ENCODE measurements at regions not wholly inside any gene's neighbourhood (a gene's known extent, or its start where the extent isn't known, plus 50 kb on each side); places are given as distances from the start of the nearest gene placed in this dataset.
"Not testable (repeated sequence)": the region's sequence is repeated elsewhere in the genome, so short reads cannot be mapped to it uniquely, and the experiment has no call there.

DNA sequence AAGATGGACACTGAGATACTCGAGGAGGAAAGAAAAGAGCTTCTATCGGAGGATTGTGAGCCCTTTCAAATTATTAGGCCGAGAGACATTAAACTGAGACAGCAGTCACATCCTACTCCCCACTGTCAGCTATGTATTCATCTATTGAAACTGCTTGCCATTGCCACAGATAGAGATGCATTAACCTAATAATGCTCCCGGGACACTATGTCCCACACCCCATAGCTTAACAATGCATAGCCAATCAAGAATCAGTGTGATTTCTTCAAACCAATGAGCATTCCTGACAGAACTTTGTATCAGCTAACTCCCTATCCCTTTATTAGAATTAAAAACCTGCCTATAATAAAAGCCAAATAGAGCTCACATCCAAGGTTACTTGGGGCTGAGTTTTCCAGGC, 118.1 kb upstream of the NEIL3 start:
- DNase-seq = no peak

- no peak for DNase-seq
Measured at GRCh38 chr4:177191991-177192390, 117.7 kb upstream of the NEIL3 start.

DNA sequence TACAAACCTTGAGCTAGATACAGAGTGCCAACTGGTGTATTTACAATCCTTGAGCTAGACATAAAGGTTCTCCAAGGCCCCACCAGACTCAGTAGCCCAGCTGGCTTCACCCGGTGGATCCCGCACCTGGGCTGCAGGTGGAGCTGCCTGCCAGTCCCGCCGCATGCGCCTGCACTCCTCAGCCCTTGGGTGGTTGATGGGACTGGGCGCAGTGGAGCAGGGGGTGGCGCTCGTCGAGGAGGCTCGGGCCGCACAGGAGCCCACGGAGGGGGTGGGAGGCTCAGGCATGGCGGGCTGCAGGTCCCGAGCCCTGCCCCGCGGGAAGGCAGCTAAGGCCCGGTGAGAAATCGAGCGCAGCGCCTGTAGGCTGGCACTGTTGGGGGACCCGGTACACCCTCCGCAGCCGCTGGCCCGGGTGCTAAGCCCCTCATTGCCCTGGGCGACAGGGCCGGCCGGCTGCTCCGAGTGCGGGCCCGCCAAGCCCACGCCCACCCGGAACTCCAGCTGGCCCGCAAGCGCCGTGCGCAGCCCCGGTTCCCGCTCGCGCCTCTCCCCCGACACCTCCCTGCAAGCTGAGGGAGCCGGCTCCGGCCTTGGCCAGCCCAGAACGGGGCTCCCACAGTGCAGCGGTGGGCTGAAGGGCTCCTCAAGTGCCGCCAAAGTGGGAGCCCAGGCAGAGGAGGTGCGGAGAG, 116.5 kb upstream of the NEIL3 start:
- not testable (repeated sequence) for DNase-seq

DNA sequence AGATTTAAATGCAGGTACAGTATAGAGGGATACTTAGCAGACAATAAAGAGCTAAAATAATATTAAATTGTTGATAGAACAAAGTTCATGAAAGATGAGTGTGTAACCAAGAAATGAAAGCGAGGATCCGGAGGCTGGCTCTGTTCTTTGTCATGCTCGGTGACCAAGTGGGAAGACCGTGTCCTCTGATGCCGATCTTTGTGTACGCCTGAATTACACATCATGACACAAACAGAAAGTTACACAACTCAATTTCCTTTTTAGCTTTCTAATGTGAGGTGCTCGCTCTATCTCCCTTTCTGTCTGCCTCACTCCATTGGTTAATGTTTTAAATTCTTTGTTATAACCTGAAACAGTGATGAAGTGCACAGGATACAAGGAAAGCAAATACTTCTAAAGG, 114.8 kb upstream of the NEIL3 start:
- no peak for DNase-seq

DNA sequence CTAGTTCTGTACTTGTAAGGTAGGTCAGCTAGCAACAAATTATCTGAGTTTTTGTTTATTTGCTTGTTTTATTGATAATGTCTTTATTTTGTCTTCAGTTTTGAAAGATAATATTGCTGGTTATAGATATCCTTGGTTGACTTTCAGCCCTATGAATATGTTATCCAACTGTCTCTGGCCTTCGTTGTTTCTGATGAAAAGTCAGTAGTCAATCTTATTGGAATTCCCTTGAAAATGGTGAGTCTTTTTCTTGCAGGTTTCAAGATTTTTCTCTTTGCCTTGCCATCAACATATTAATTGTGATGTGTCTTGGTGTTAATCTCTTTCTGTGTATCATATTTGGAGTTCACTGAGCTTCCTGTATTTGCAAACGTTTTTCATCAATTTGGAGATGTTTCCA, 113.1 kb upstream of the NEIL3 start:
- DNase-seq = no peak

DNA sequence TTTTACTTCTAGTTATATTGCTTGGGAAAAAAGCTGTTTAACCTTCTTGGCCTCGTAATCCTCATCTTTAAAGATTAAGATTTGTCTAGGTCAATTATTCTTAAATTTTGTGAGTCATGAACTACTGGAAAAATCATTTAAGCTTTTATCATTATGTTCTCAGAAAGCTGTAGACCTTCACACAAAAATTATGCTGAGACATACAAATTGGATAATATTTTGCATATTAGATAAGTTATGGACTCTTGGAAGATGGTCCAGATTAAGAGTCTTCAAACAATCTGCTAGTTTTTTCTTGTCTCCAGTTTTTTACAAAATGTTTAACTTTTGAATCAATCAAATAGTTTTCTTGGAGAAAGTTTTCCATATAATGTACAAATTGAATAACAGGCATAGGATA, 108.1 kb upstream of the NEIL3 start:
- no peak for DNase-seq

- DNase-seq = no peak
Measured at GRCh38 chr4:177204126-177204525, 105.5 kb upstream of the NEIL3 start.

- DNase-seq = no peak
Measured at GRCh38 chr4:177214935-177215334, 94.7 kb upstream of the NEIL3 start.

DNA sequence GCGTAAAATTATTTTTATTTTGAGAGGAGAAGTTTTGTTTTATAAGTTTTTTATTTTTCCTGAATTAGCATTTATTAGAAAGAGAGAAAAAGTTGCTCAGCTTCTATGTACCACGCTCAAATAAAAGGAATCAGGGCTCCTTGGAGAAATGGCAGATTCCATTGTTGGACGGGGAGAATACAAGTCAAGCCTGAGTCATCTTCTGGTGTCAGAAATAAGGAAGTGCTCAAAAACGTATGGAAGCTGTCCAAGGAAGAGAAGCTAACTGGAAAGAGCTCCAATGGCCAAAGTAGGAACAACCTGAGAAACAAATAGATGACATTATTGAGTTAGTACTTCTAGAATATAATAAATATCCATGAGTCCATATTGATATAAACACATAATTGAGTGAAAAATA, 89.3 kb upstream of the NEIL3 start:
- no peak for DNase-seq

DNA sequence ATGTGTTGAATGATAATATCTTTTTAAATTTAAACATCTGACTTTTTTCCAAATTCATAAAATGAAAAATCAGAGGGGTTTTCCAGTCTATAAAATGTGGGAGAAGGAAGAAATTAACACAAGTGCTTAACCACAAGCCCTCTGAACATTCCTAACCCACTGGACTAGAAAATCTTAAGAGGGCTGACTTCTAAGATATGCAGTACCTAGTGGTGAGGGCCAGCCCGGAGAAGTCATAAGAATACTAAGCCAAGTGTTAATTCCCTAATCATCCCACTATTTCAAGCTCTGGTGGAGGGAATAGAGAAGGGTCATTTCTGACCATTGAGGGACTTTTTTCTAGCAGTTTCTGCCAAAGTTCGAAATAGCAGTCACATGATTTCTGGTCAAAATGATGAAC, 86.9 kb upstream of the NEIL3 start:
- DNase-seq = no peak

DNA sequence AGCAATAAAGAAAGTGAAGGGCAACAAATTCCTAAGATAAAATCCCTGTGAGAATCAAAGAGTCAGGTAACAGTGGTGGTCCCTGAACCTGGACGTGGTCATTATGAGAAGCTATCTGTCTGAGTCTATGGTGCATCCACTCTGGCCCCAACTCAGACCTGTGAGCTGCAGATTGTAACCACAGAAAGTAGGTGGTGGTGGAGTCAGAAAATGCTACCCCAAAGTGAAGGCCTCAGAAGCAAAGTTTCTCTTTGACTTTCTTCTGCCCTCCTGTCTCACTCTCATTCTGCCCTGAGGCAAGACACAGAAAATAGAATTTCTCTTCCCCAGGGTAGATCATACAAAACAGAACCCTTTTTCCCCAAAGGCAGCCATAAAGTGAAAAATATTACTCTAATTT, 84.1 kb upstream of the NEIL3 start:
- no peak for DNase-seq

DNA sequence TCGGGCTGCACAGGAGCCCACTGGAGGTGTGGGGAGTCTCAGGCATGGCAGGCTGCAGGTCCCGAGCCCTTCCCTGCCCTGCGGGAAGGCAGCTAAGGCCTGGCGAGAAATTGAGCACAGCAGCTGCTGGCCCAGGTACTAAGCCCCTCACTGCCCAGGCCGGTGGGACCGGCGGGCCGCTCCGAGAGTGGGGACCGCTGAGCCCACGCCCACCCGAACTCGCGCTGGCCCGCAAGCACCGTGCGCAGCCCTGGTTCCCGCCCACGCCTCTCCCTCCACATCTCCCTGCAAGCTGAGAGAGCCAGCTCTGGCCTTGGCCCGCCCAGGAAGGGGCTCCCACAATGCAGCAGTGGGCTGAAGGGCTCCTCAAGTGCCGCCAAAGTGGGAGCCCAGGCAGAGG, 82.0 kb upstream of the NEIL3 start:
- DNase-seq = no peak

DNA sequence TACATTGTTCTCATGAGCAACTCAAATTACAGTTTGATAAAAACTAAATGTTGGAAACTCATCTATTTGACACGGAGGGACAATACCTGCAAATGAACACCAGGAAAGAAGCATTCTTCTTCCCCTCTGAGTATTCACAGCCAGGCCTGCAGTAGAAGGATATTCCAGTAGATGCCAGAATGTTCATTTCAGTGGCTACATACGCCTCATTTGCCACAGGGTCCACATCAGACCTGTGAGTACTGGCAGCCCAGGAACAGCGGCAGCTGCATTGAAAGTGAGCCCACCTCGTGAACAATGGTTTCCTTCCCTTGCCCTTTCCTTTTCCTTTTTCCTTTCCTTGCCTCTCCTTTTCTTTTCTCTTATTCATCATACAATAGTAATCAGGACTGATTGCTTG, 81.1 kb upstream of the NEIL3 start:
- DNase-seq = no peak

- DNase-seq = no peak
Measured at GRCh38 chr4:177229331-177229730, 80.3 kb upstream of the NEIL3 start.

GRCh38 chr4:177232473-177232872, 77.2 kb upstream of the NEIL3 start:
- no peak for DNase-seq

GRCh38 chr4:177235026-177235425, 74.6 kb upstream of the NEIL3 start:
- no peak for DNase-seq

DNA sequence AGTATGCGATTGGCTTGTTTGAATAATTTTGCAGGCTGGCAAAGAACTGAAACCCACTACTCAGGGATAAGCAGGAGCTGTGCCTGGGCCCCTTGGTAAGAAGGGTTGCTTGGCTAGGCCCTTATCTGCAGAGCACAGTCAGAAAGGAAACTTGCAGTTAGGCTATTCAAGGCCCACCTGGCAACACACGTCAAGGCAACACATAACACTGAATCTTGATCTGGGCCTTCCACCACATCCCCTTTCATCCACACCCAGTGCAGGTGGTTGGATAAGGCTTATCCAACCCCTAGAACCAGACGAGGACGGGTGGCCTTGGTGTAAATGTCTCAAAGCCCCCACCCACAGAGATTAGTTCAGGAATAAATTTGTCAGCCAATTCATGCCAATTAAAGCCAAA, 72.8 kb upstream of the NEIL3 start:
- no peak for DNase-seq

DNA sequence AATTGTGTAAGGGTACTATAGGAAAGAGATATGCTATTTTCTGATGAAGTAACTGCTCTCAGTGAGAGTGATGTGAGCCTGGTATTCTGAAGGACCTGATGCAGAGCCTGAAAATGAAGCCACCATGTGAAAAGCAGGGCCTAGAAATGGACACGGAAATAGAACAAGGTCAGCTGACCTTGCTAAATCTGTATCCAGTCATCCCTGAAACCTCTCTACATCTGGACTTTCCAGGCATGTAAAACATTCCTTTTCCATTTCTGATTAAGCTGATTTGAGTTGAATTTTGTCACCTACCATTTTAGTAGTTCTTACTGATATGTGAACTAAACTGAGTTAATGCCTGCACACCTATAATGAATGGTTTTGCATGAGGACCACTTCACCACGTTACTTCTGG, 72.4 kb upstream of the NEIL3 start:
- no peak for DNase-seq

GRCh38 chr4:177239477-177239876, 70.2 kb upstream of the NEIL3 start:
- no peak for DNase-seq

- DNase-seq = no peak
Measured at GRCh38 chr4:177239878-177240277, 69.8 kb upstream of the NEIL3 start.

- DNase-seq = no peak
Measured at GRCh38 chr4:177242651-177243286, 66.9 kb upstream of the NEIL3 start.

DNA sequence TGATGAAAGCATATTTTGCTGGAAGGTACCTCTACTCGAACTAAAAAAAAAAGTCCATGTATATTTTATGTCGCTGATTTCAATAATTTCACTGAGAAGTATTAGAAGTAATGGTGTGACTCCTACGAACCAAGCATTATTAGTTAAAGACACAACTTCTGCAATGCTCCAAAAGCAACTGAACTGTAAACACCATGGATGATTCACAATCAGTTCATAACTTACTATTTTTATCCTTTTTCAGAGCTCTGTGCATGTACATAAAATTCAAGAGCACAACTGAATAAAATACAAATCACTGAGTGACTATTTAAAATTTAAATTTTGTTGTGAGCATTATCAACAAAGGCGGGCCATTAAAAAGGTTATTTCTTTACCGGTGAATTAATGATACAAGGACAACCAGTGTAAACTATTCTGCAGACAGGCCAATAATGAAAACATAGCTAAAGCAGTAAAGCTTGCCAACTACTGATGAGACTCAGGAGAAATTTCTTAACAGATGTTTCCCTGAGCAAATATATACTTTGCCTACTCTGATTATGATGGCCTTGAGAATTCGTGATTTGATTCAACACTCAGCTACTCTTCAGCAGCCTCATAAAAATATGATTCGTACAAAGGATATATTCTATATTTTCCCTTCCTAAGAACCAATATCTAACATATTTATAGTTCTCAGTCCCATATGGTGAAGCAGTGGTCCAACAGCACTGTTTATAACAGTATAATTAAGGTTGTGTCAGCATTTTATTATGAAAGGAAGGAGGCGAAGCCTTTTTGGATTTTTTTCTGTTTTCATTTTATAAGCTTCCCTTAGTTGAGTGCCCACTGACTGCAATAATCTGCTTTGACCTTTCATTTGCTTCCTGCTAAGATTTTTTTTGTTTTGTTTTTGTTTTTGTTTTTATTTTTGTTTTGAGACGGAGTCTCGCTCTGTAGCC, 62.8 kb upstream of the NEIL3 start:
- no peak for DNase-seq

- peak; percentile 39 for DNase-seq
Measured at GRCh38 chr4:177250056-177250696, 59.5 kb upstream of the NEIL3 start.

All from activated naive CD4-positive, alpha-beta T cell treated with anti-CD3 and anti-CD28 coated beads, Interleukin-2, amount 50 U/mL, for 16 hours (primary cell).